Inferior parietal cortex (tissue), 1 donor: ENCODE measurements at regions not wholly inside any gene's neighbourhood (a gene's known extent, or its start where the extent isn't known, plus 50 kb on each side); places are given as distances from the start of the nearest gene placed in this dataset.

Experiments
- DNase-seq: peaks from one replicate; pipeline ENCODE4 v3.0.0-alpha.2; 2016; ENCODE audit errors: extremely low spot score

DNA sequence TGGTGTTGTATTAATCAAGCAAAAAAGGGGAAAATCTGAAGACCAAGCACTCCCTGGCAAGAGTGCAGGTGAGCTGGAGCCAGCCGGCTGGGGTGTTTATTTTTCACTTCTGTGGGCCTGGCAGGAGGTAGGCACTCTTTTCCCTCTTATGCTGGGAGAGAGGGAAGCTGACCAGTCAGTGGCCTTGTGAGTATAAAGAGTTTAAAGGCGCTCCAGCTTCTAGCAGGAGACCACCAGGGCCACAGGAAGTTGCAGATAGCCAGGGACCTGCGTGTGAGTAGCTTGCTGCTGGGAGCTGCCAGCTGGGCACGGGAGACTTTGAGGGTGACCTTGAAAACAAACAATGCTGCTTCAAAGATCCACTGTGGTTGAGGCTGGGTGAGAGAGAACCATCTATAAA lies 217.4 kb upstream of the PWP1 start:
- no peak for DNase-seq

DNA sequence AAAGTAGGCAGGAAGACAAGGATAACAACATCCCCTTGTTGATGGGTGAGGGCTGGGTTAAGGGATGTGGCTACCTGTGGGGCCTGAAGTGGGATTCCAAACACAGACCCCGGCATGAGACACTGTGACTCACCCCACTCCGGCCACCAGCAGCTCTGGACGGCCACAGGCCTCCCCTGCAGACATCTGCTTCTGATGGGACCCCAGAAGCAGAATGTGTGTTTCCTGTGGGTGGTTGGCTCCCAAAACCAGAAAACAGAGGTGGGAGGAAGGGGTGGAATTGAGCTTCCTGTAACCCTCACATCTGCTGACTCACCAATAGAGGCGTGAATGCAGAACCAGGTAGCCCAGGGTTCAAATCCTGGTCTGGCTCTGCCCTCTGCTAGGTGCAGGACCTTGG lies 216.6 kb upstream of the PWP1 start:
- DNase-seq: no peak

DNA sequence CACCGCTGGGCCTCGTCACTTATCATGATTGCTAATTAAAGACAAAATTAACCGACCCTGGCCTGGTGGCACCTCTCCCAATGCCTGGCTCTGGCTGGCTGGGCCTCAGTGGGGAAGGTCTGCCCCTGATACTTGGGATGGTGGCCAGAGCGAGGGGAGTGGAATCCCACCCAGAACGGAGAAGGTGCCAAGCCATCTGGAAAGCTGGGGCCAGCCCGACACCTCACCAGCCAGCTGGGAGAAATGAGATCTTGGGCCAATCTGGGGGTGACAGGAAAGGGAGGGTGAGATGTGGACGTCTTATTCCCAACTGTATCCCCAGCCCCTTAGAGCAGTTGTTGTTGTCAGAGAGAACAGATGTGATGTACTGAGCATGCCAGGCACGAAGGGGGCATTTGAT lies 215.0 kb upstream of the PWP1 start:
- DNase-seq: no peak

GRCh38 chr12:107472308-107472707 lies 213.3 kb upstream of the PWP1 start:
- DNase-seq: no peak

- no peak for DNase-seq
These were observed 211.5 kb upstream of the PWP1 start for GRCh38 chr12:107474099-107474498.

GRCh38 chr12:107474639-107475539 lies 210.7 kb upstream of the PWP1 start:
- no peak for DNase-seq

GRCh38 chr12:107475900-107476299 lies 209.7 kb upstream of the PWP1 start:
- DNase-seq: no peak

- no peak for DNase-seq
These were observed 208.6 kb upstream of the PWP1 start for GRCh38 chr12:107477018-107477417.

GRCh38 chr12:107477947-107478610 lies 207.5 kb upstream of the PWP1 start:
- DNase-seq: no peak

GRCh38 chr12:107478881-107479280 lies 206.7 kb upstream of the PWP1 start:
- no peak for DNase-seq

GRCh38 chr12:107480836-107481608 lies 204.6 kb upstream of the PWP1 start:
- DNase-seq: no peak

GRCh38 chr12:107484230-107484629 lies 201.4 kb upstream of the PWP1 start:
- DNase-seq: no peak

- DNase-seq: no peak
These were observed 200.7 kb upstream of the PWP1 start for GRCh38 chr12:107484941-107485340.

DNA sequence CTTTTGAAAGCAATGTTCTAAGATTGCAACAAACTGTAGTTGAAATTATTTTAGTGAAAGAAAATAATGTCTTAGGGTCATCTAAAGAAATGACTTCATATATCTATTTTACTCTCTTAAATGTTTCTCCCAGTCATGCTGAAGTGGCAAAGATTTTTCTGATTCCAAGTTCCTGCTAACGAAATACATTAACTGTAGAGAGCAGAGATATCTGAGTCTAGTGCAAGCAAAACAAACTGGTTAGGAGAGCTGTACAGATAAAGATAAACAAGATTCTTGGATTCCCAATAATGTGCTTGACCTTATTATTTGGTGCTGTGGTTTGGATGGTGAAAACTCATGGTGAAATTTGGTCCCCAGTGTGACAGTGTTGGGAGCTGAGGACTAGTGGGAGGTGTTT lies 199.9 kb upstream of the PWP1 start:
- no peak for DNase-seq

GRCh38 chr12:107486140-107486892 lies 199.3 kb upstream of the PWP1 start:
- DNase-seq: no peak

GRCh38 chr12:107487011-107487680 lies 198.5 kb upstream of the PWP1 start:
- no peak for DNase-seq

DNA sequence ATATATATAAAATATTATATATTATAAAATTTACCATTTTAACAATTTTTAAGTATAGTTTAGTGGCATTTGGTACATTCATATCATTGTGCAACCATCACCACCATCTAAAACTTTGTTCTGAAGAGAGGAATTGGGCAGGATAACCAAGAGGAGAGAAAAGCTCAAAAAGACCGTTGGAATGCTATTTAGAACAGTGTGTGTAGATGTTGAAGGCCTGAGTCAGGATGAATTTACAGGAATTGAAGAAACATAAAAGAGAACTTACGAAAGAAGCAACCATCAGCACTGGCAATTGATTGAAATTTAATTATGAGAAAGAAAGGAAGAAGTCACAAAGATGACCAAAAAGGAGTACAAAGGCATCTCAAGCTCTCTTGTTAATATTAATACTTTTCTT lies 196.9 kb upstream of the PWP1 start:
- no peak for DNase-seq

DNA sequence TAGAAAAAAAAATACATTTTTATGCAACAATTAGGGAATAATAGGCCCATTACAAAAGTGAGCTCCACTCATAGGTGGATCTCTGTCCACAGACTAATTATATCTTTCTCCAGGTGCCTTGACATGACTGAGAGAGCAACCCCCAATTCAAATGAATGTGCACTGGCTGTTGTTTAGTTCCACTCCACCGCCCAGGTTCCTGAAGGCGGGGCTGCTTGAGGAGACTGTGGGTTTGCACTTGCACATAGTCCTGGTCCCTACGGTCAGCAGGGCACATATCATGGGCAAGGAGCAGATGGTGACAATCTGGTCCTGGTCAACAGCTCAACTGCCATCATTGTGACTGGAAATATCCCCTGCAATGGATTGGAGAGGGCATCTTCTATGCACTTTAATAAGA lies 195.6 kb upstream of the PWP1 start:
- DNase-seq: no peak

GRCh38 chr12:107491856-107492255 lies 193.7 kb upstream of the PWP1 start:
- no peak for DNase-seq

DNA sequence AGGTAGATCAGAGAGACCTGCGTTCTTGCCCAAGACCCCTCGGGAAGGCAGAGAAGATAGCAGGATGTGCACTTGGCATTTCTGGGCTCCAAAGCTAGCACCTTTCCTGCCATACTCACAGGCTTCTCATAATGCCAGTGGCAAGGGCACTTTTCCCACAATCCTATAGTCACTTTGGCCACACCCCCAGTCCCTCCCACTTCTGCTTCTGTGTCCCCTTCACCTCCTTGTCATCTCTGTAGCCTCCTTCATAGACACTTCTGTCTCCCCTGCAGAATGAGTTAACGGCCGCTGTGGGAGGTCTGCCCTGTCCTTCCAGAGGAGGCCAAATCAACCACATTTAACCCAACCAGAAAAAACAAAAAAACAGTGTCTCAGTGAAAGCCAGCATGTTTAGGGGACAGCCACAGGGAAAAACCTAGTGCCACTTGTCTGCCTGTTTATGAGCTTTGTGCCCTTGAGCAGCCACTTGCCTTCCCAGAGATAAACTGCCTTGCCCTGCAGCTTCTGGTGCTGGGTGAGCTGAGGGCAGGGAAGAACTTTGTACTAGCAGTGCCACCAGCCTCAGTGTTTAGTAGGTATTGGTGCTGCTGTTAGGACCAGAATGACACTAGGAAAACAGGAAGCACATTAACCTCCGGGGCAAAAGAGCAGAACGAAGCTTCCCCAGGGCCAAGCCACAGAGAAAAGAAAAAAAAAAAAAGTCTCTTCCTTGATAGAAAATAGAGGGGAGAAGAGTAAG lies 193.0 kb upstream of the PWP1 start:
- DNase-seq: no peak

- DNase-seq: no peak
These were observed 192.5 kb upstream of the PWP1 start for GRCh38 chr12:107493135-107493494.
